ENCODE measurements at regions not wholly inside any gene's neighbourhood (a gene's known extent, or its start where the extent isn't known, plus 50 kb on each side); places are given as distances from the start of the nearest gene placed in this dataset.

- no peak for TF ChIP-seq CTCF (conservative IDR thresholded peaks at IDR 0.05)
- TF ChIP-seq EZH2 (IDR thresholded peaks at IDR 0.05; ENCODE audit: low read depth), result no peak
Observed at GRCh38 chr17:79290726-79291125, 216.1 kb downstream of the ENGASE start.
